Mesenchymal stem cell (in vitro differentiated cells and primary cell): ENCODE measurements at regions not wholly inside any gene's neighbourhood (a gene's known extent, or its start where the extent isn't known, plus 50 kb on each side); places are given as distances from the start of the nearest gene placed in this dataset.

Experiments
- DNase-seq: peaks from one replicate; pipeline ENCODE4 v3.0.0-alpha.2; 2013
- H2AFZ ChIP-seq: one replicate; pipeline ENCODE4 v1.6.1; 2013; ENCODE audit warnings: low read depth, mild to moderate bottlenecking, control low read depth, inconsistent platforms, low read length, moderate library complexity
- H2AK5ac ChIP-seq: 2 replicates; pipeline ENCODE4 v1.6.1; 2013; ENCODE audit warnings: low read length, moderate library complexity, mild to moderate bottlenecking, inconsistent platforms; ENCODE audit not compliant: severe bottlenecking
- H2BK120ac ChIP-seq: one replicate; pipeline ENCODE4 v1.6.1; 2013; ENCODE audit warnings: low read depth, mild to moderate bottlenecking, inconsistent platforms, low read length, moderate library complexity
- H2BK12ac ChIP-seq, 2 experiments: one replicate each; pipeline ENCODE4 v1.6.1; 2013; ENCODE audit warnings: inconsistent platforms in 2 of 2, low read length in 2 of 2, mild to moderate bottlenecking in 2 of 2, moderate library complexity in 2 of 2, control low read depth in 1 of 2
- H2BK15ac ChIP-seq: one replicate; pipeline ENCODE4 v1.6.1; 2013; ENCODE audit warnings: mild to moderate bottlenecking, low read depth, inconsistent platforms; ENCODE audit not compliant: poor library complexity, severe bottlenecking
- H2BK5ac ChIP-seq: 2 replicates; pipeline ENCODE4 v1.6.1; 2013; ENCODE audit warnings: low read depth, mild to moderate bottlenecking, low read length, control low read depth, inconsistent platforms; ENCODE audit not compliant: poor library complexity, severe bottlenecking
- H3K14ac ChIP-seq, 2 experiments: one replicate each; pipeline ENCODE4 v1.6.1; 2013; ENCODE audit warnings: inconsistent platforms in 2 of 2, low read length in 2 of 2, control low read depth in 1 of 2, mild to moderate bottlenecking in 1 of 2, moderate library complexity in 1 of 2
- H3K18ac ChIP-seq, 2 experiments: one replicate each; pipeline ENCODE4 v1.6.1; 2013; ENCODE audit warnings: inconsistent platforms in 2 of 2, low read length in 2 of 2, control low read depth in 1 of 2, low read depth in 1 of 2, mild to moderate bottlenecking in 1 of 2
- H3K23ac ChIP-seq, 2 experiments: one replicate each; pipeline ENCODE4 v1.6.1; 2013; ENCODE audit warnings: inconsistent platforms in 2 of 2, low read length in 2 of 2, mild to moderate bottlenecking in 2 of 2, moderate library complexity in 2 of 2, control low read depth in 1 of 2
- H3K27ac ChIP-seq: 2 replicates; pipeline ENCODE4 v1.5.1; 2013; ENCODE audit warnings: mild to moderate bottlenecking, moderate library complexity, low read length, control low read depth, inconsistent platforms; ENCODE audit not compliant: poor library complexity, severe bottlenecking
- H3K27me3 ChIP-seq, 2 experiments: 2 replicates each; pipeline versions ENCODE4 v1.6.1 to v1.7.0; 2013; ENCODE audit warnings: low read length in 2 of 2, mild to moderate bottlenecking in 2 of 2, moderate library complexity in 2 of 2, control low read depth in 1 of 2, inconsistent platforms in 1 of 2; ENCODE audit not compliant: control insufficient read depth in 1 of 2, insufficient read depth in 1 of 2
- H3K36me3 ChIP-seq, 2 experiments: 2 replicates each; pipeline versions ENCODE4 v1.6.1 to v1.7.0; 2013; ENCODE audit warnings: low read length in 2 of 2, control low read depth in 1 of 2, inconsistent platforms in 1 of 2, low read depth in 1 of 2, mild to moderate bottlenecking in 1 of 2; ENCODE audit not compliant: insufficient read depth in 2 of 2, control insufficient read depth in 1 of 2
- H3K4ac ChIP-seq, 2 experiments: one replicate each; pipeline ENCODE4 v1.6.1; 2013; ENCODE audit warnings: inconsistent platforms in 2 of 2, low read length in 2 of 2, mild to moderate bottlenecking in 2 of 2, moderate library complexity in 2 of 2, control low read depth in 1 of 2, low read depth in 1 of 2
- H3K4me1 ChIP-seq: 2 replicates; pipeline ENCODE4 v1.6.1; 2013; ENCODE audit warnings: low read depth, low read length, control low read depth; ENCODE audit not compliant: control insufficient read depth, insufficient read depth
- H3K4me2 ChIP-seq: 2 replicates; pipeline ENCODE4 v1.6.1; 2013; ENCODE audit warnings: low read length, mild to moderate bottlenecking, inconsistent platforms; ENCODE audit not compliant: poor library complexity, severe bottlenecking
- H3K4me3 ChIP-seq, 2 experiments: 2 replicates each; pipeline versions ENCODE4 v1.5.1 to v1.7.0; 2013; ENCODE audit warnings: low read length in 2 of 2, mild to moderate bottlenecking in 2 of 2, control low read depth in 1 of 2, low read depth in 1 of 2; ENCODE audit not compliant: insufficient read depth in 1 of 2
- H3K79me1 ChIP-seq: replicated peaks from 2 replicates; pipeline ENCODE4 v1.6.1; 2013; ENCODE audit warnings: mild to moderate bottlenecking, control low read depth, low read length, inconsistent platforms; ENCODE audit not compliant: poor library complexity, severe bottlenecking
- H3K9ac ChIP-seq: 2 replicates; pipeline ENCODE4 v1.7.0; 2013; ENCODE audit warnings: mild to moderate bottlenecking, low read length, moderate library complexity
- H3K9me3 ChIP-seq: 2 replicates; pipeline ENCODE4 v1.7.0; 2013; ENCODE audit warnings: mild to moderate bottlenecking, low read length; ENCODE audit not compliant: control insufficient read depth
- H4K8ac ChIP-seq: one replicate; pipeline ENCODE4 v1.6.1; 2013; ENCODE audit warnings: inconsistent platforms, mild to moderate bottlenecking, low read length, moderate library complexity
- H4K91ac ChIP-seq: one replicate; pipeline ENCODE4 v1.6.1; 2013; ENCODE audit warnings: mild to moderate bottlenecking, low read length, inconsistent platforms
- WGBS: methylation state at CpG from one replicate; pipeline ENCODE4 v1.1.7; 2013; ENCODE audit warnings: mixed read lengths; 5-methylcytosine and 5-hydroxymethylcytosine counted together

DNA sequence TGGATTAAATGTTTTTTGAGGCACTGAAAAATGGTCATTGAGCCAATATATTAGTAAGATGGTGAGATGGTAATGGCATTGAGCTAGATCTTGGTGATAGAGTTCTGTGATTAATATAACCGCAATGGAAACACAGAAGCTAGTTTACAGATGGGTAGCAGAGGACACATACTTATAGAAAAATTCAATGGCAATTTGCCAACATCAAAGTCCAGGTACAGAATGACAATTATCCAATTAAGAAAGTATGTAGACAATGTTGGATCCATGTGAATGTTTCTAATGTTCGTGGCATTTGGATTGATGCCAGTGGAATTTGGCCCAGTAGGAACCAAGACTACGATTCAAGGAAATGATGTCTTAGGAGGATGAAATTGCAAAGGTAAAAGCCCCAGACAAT, 187.8 kb downstream of the GNAT3 start:
- Histone ChIP-seq H3K14ac (no peak overlapping the region), H3K23ac (no peak overlapping the region), H3K27ac (peak overlapping the region; percentile 72), H4K91ac (no peak overlapping the region), H3K9me3 (no peaks in the 10 kb centered on the region), H2BK12ac (peak overlapping the region in 1 of 2 experiments; percentile 31), H2BK5ac (no peak overlapping the region), H3K9ac (no peak overlapping the region), H3K79me1 (no peaks in the 10 kb centered on the region), H3K4ac (no peak overlapping the region), H3K4me3 (no peak overlapping the region), H3K27me3 (no peaks in the 10 kb centered on the region), H2BK120ac (no peak overlapping the region), H2BK15ac (no peak overlapping the region), H3K18ac (no peak overlapping the region), H2AK5ac (no peak overlapping the region), H3K4me2 (no peak overlapping the region), H2AFZ (no peak overlapping the region), H3K4me1 (no peaks in the 10 kb centered on the region), H4K8ac (no peak overlapping the region), H3K36me3 (no peaks in the 10 kb centered on the region)
- DNase-seq, result peak; percentile 64
- 6% methylated on average over 3 of the region's 3 CpGs for WGBS

GRCh38 chr7:80319461-80319860, 184.8 kb downstream of the GNAI1 start:
- no peak overlapping the region for H2AK5ac ChIP-seq
- H3K27me3 ChIP-seq, result no peaks in the 10 kb centered on the region
- H3K9me3 ChIP-seq, result no peaks in the 10 kb centered on the region
- H3K4me2 ChIP-seq, result no peak overlapping the region
- H3K36me3 ChIP-seq, result no peaks in the 10 kb centered on the region
- H3K4me3 ChIP-seq, result no peak overlapping the region
- peaks cover 2% of the 10 kb centered on the region for H3K4me1 ChIP-seq
- H2BK5ac ChIP-seq, result no peak overlapping the region
- H3K27ac ChIP-seq, result no peak overlapping the region
- H4K91ac ChIP-seq, result no peak overlapping the region
- H2BK15ac ChIP-seq, result no peak overlapping the region
- no peak overlapping the region for H2AFZ ChIP-seq
- H2BK120ac ChIP-seq, result no peak overlapping the region
- no peak overlapping the region for H3K18ac ChIP-seq
- no peaks in the 10 kb centered on the region for H3K79me1 ChIP-seq
- DNase-seq, result no peak
- no peak overlapping the region for H3K23ac ChIP-seq
- H2BK12ac ChIP-seq, result no peak overlapping the region
- H3K4ac ChIP-seq, result no peak overlapping the region
- no peak overlapping the region for H3K9ac ChIP-seq
- WGBS, result 94% methylated on average over 2 of the region's 2 CpGs
- no peak overlapping the region for H4K8ac ChIP-seq
- no peak overlapping the region for H3K14ac ChIP-seq

- H3K79me1 ChIP-seq, result no peaks in the 10 kb centered on the region
- peak overlapping the region; percentile 84 for H2BK120ac ChIP-seq
- H3K27me3 ChIP-seq, result no peaks in the 10 kb centered on the region
- no peak overlapping the region for H3K9ac ChIP-seq
- no peak overlapping the region for H3K27ac ChIP-seq
- peak overlapping the region; percentile 77 to 90 for H3K18ac ChIP-seq
- H3K4me2 ChIP-seq, result no peak overlapping the region
- no peak for DNase-seq
- peak overlapping the region; percentile 96 for H2BK12ac ChIP-seq
- H4K91ac ChIP-seq, result peak overlapping the region; percentile 78
- no peak overlapping the region for H3K14ac ChIP-seq
- H3K4me1 ChIP-seq, result peaks cover 2% of the 10 kb centered on the region
- H3K4ac ChIP-seq, result peak overlapping the region; percentile 40 to 90
- no peak overlapping the region for H3K23ac ChIP-seq
- no peak overlapping the region for H2AFZ ChIP-seq
- peak overlapping the region; percentile 51 for H4K8ac ChIP-seq
- H3K9me3 ChIP-seq, result no peaks in the 10 kb centered on the region
- 94% methylated on average over 3 of the region's 3 CpGs for WGBS
- H2AK5ac ChIP-seq, result no peak overlapping the region
- no peak overlapping the region for H2BK5ac ChIP-seq
- H3K4me3 ChIP-seq, result no peak overlapping the region
- no peak overlapping the region for H2BK15ac ChIP-seq
- no peaks in the 10 kb centered on the region for H3K36me3 ChIP-seq
Measured at GRCh38 chr7:80318081-80318480, 183.4 kb downstream of the GNAI1 start.

DNA sequence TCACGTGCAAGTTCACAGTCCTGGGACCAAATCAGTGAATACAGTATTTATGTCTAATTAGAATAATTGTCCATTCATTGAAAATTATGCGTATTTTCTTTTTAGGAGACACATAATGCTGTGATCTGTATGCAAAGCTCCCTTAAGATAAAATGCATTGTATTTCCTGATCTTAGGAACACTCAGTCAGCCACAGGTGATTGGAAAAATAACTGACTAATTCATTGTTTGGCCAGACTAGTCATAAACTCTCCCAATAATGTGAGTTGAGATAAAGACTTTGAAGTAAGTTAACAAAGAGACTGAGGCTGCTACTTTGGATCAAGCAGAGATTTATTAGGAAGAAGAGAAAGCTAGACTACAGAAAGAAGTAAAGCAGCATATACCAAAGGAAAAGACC, 182.2 kb downstream of the GNAI1 start:
- Histone ChIP-seq H2BK120ac (no peak overlapping the region), H3K23ac (no peak overlapping the region), H3K9ac (no peak overlapping the region), H3K27me3 (no peaks in the 10 kb centered on the region), H2BK5ac (no peak overlapping the region), H3K4me3 (no peak overlapping the region), H3K9me3 (no peaks in the 10 kb centered on the region), H3K79me1 (no peaks in the 10 kb centered on the region), H3K4me2 (no peak overlapping the region), H2AK5ac (no peak overlapping the region), H2BK12ac (no peak overlapping the region), H3K4me1 (peaks cover 5% of the 10 kb centered on the region), H4K8ac (no peak overlapping the region), H2BK15ac (no peak overlapping the region), H3K18ac (no peak overlapping the region), H4K91ac (no peak overlapping the region), H3K27ac (no peak overlapping the region), H3K14ac (no peak overlapping the region), H3K4ac (no peak overlapping the region), H2AFZ (no peak overlapping the region), H3K36me3 (no peaks in the 10 kb centered on the region)
- DNase-seq, result no peak
- 90% methylated on average over 2 of the region's 2 CpGs for WGBS
